ENCODE measurements at regions not wholly inside any gene's neighbourhood (a gene's known extent, or its start where the extent isn't known, plus 50 kb on each side); places are given as distances from the start of the nearest gene placed in this dataset.
"Not testable (repeated sequence)": the region's sequence is repeated elsewhere in the genome, so short reads cannot be mapped to it uniquely, and the experiment has no call there.

DNA sequence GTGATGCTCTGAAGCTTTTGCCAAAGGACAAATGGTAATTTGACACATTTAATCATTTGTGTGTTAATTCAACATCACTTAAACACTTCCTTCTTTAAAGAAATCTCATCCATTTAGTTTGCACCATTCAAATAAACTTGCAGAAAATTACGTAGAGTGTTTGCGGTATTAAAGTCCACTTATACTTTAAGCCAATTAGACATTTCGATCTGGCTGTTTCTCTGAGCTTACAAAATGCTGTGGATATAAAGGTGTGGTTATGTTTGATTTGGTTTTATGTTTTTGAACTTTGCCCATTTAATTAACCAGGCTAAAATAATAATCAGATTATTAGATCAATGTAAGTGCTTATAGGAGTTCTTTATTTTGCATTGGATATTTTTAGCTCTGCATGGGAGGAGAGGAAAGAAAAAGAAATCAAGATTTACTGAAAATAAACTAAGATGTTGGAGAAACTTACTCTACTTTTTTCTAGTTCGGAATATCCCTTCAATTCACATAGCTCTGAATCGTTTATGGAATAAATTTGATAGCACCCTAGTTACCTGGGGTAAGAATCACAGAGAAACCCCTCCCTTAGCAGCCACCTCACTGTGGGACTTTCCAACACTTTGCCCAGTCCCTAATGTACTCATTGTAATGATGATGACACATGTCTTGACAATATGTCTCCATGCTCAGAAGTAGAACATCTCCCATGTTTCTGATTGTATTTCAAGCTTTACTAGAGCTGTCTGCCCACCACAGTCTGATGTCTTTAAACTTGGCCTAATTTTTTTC lies 268.0 kb downstream of the BTG1 start:
- no peak for DNase-seq

GRCh38 chr12:91877022-91877421 lies 268.6 kb downstream of the BTG1 start:
- DNase-seq: peak; percentile 32

DNA sequence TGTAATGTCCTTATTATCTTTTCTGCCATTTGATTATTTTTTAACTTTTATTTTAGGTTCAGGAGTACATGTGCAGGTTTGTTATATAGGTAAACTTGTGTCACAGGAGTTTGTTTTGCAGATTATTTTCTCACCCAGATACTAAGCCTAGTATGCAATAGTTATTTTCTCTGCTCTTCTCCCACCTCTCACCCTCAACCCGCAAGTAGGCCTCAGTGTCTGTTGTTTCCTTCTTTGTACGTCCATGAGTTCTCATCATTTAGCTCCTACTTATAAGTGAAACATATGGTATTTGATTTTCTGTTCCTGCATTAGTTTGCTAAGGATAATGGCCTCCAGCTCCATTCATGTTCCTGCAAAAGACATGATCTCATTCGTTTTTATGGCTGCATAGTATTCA lies 270.0 kb downstream of the BTG1 start:
- DNase-seq: not testable (repeated sequence)

GRCh38 chr12:91874086-91874865 lies 271.4 kb downstream of the BTG1 start:
- DNase-seq: no peak

DNA sequence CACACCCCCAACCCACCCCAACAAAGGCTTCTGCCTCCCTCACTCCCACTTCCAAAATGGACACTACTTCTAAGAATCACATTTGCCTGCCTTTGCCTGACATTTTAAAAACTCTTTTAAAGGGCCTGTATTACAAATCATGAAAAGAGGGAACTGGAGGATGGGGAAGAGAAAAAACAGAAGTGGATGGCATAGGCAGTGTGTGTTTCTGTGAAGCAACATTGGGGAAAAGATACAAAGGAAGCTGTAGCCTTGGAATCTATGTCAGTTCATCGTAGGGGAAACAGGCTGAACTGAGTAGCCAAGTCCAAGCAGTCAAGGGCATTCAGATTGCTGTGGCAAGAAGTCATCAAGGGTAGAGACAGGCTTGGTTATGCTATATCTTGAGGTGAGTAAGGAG lies 273.9 kb downstream of the BTG1 start:
- DNase-seq: no peak

DNA sequence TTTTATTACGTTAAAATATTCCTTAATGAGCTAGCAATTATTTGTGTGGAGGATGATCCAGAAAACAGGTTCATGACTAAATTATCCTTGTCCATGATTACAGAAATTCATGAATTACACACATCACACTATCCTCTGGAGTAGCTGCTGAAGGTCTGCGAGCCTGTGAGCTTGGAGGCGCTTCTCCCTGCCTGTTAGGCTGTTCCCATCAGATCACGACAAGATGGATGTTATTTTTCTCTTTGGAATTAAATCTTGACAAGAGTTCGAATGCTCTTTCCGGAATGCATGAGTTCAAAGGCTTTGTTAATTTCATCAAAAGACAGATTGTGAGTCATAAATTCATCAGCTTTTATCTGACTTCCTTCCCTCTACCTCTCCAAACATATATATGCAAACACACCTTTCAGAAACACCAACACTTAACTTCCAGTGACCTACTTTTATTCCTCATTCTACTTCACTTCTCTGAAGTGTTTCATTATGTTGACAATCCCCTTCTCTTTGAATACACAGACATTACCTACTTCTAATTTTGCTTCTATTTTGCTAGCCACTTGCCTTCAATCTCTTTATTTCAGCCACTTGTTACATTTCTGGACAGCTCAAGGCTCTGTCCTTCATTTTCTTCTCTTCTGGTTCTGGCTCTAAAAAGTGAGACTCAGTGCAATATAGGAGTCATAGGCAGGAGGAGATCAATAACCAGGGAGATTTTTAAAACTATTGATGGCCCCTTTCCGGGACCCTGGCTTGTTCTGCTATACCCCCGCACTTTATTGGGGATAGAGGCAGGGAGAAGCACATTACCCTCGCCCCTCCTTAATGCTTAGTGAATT lies 274.6 kb downstream of the BTG1 start:
- DNase-seq: peak; percentile 51

- DNase-seq: peak; percentile 50
Observed at GRCh38 chr12:91868054-91868453, 277.6 kb downstream of the BTG1 start.

DNA sequence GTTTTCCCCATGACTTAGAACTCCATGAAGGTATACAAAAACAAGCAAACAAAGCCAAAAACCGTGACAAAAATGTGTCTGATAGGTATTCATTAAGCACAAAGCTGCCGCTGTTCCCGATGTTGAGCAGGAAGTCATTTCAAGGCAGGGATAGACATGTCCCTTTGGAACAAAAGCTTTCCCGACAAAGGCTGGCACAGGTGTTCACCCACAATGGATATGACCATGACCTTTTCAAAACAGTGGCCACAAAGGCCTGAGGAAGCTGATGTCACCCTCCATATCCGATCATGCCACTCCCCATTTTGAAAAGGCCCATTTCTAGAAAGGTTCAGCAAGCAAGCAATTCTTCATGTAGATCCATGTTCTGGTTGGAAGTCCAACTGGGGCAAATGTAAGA lies 279.1 kb downstream of the BTG1 start:
- DNase-seq: peak; percentile 78

- DNase-seq: no peak
Observed at GRCh38 chr12:91863702-91864101, 281.9 kb downstream of the BTG1 start.

- no peak for DNase-seq
Observed at GRCh38 chr12:91861554-91861953, 284.1 kb downstream of the BTG1 start.

- DNase-seq: no peak
Observed at GRCh38 chr12:91859347-91859746, 286.3 kb downstream of the BTG1 start.

DNA sequence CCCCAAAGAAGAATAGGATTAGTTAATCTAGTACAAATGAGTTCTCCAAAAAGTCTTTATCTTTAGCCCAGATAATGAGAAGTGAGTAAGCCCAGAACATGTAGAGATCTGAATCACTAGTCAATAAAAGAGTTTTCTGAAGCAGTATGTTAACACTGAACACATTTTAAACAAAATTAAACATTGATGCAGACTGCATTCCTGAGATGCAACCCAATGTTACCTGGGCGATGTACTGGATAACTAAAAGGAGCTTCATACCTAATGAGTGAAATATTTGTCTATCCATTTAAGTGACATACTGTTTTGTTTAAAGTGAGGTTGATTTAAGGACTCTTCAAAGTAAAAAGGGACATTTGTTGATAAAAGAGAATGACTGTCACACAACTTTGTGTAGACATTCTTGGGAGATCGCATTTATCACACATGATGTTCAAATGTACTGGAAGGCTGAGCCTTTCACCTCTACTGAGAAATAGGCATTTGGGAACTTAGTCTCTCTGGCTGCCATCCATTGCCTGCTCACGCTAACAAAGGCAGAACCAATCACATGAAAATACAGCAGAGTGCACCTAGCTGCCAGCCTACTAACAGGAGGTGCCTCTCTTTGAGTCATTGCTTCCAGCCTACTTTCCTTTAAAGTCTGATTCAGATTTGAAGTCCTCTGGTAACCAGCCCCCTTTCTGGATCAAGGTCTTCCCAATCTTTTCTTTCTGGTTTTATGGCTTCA lies 287.7 kb downstream of the BTG1 start:
- DNase-seq: no peak

DNA sequence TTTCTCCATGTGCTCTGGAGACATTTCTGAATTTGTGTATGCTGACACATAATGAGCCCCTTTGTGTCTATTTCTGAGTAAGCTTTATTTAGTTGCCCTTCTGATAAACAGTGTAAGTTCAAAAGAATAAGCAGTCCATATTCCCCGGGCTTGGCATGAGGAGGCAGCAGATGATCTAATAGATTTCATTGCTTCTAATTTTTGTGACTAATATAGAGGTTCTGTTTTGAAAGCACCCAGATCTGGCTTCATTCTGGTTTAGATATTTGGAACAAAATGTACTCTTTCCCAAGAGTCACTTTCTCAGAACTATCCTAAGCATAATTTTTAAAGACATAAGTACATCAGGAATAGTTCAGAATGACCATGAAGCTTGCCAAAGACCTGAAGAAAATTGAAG lies 290.9 kb downstream of the BTG1 start:
- DNase-seq: no peak

GRCh38 chr12:91853350-91854127 lies 292.1 kb downstream of the BTG1 start:
- no peak for DNase-seq

DNA sequence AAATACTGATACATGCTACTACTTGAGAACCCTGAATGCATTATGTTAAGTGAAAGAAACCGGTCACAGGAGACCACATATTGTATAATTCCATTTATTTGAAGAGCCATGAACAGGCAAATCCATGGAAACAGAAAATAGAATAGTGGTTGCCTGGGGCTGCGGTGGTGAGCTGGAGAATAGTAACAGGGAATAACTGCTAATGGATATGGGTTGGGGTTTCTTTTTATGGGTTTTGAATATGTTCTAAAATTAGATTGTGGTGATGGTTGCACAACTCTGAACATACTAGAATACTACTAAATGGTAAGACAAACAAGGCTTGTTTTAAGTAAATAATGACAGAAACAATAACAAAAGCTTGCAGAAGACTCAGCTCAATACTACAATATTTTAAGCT lies 293.0 kb downstream of the BTG1 start:
- peak; percentile 27 for DNase-seq

GRCh38 chr12:91851741-91852477 lies 293.7 kb downstream of the BTG1 start:
- no peak for DNase-seq

- DNase-seq: no peak
Observed at GRCh38 chr12:91846466-91847055, 299.1 kb downstream of the BTG1 start.

DNA sequence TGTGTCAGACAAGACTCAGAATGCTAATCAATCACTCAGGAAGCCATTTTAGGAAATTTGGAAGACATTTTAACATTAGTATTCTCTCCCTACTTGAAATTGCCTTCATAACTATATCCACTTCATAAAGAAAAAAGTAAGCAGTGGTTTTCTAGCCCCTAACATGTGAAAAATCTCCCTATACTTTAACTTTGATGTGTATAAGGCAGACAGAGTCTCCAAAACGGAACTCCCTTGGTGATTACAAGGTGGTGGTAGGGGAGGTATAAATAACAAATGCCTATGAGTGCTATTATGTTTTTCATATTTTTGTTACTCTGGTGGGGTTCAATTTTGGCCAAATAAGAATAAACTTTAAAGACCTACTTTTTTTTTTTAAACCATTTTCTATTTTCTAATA lies 300.3 kb downstream of the BTG1 start:
- DNase-seq: no peak

DNA sequence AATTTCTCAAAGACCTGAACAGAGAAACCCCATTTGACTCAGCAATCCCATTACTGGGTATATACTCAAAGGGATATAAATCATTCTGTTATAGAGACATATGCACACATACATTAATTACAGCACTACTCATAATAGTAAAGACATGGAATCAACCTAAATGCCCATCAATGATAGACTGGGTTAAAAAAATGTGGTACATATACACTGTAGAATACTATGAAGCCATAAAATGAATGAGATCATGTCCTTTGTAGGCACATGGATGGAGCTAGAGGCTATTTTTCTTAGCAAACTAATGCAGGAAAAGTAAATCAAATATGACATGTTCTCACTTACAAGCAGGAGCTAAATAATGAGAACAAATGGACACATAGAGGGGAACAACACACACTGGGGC lies 303.8 kb downstream of the BTG1 start:
- no peak for DNase-seq

- DNase-seq: no peak
Observed at GRCh38 chr12:91836696-91837095, 308.9 kb downstream of the BTG1 start.

GRCh38 chr12:91836264-91836663 lies 309.4 kb downstream of the BTG1 start:
- DNase-seq: no peak
